Thoracic aorta (tissue), 2 donors: ENCODE measurements at regions not wholly inside any gene's neighbourhood (a gene's known extent, or its start where the extent isn't known, plus 50 kb on each side); places are given as distances from the start of the nearest gene placed in this dataset.
"Not testable (repeated sequence)": the region's sequence is repeated elsewhere in the genome, so short reads cannot be mapped to it uniquely, and the experiment has no call there.

ENCODE experiments used
- ATAC-seq: fragments of 150-250 bp; one replicate; pipeline ENCODE4 v1.8.0; 2017; ENCODE audit warnings: low read depth; ENCODE audit not compliant: insufficient number of reproducible peaks, low FRiP score
- DNase-seq: peaks from one replicate; pipeline ENCODE4 v3.0.0-alpha.2; 2020; ENCODE audit warnings: low spot score
- H3K27ac ChIP-seq, 2 donors: fragments of 200-600 bp; sonication (generic); 1 replicate in 1 of 2; 2 replicates in 1 of 2; pipeline ENCODE4 v1.5.1; 2016; ENCODE audit warnings: mild to moderate bottlenecking in 2 of 2, moderate library complexity in 2 of 2
- H3K27me3 ChIP-seq: fragments of 200-600 bp; sonication (generic); replicated peaks from 2 replicates; pipeline ENCODE4 v1.6.0; 2016; ENCODE audit warnings: mild to moderate bottlenecking; ENCODE audit not compliant: insufficient read depth
- H3K36me3 ChIP-seq: fragments of 200-600 bp; sonication (generic); one replicate; pipeline ENCODE4 v1.5.1; 2016
- H3K4me1 ChIP-seq, 2 donors: fragments of 200-600 bp; sonication (generic); 1 replicate in 1 of 2; 2 replicates in 1 of 2; pipeline versions ENCODE4 v1.5.1 to v1.6.0; 2016; ENCODE audit warnings: low read depth in 2 of 2, mild to moderate bottlenecking in 1 of 2; ENCODE audit not compliant: control insufficient read depth in 1 of 2
- H3K4me3 ChIP-seq: fragments of 200-600 bp; sonication (generic); 2 replicates; pipeline ENCODE4 v1.5.1; 2016; ENCODE audit warnings: mild to moderate bottlenecking
- H3K9me3 ChIP-seq: fragments of 200-600 bp; sonication (generic); 2 replicates; pipeline ENCODE4 v1.5.1; 2016
- TF ChIP-seq, protein P1 (sequence below): fragments of 200-600 bp; sonication (generic); IDR thresholded peaks from one replicate; pipeline ENCODE4 v1.5.1; 2019; ENCODE audit warnings: antibody characterized with exemption

DNA sequence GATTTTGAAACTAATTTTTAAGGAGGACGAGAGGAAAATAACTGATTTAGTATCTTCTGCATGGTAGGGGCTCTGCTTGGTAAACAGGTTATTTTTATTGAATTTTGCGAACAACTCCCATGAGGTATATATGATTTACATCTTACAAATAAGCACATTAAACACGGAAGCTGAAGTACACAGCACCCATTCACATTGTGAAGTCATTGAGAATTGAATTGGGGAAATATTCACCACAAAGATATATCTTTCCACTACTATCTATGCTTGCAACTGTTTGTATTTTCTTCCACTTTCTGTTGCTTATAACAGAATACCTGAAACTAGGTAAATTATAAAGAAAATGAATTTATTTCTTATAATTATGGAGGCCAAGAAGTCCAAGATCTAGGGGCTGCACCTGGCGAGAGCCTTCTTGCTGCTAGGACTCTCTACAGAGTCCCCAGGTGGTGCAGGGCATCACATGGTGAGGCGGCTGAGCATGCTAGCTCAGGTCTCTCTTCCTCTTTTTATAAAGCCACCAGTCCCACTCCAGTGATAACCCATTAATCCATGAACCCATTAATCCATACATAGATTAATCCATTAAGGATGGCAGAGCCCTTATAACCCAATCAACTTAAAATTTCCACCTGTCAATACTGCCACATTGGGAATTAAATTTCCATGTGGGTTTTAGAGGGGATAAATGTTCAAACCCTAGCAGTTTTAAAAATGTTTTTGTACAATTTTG lies 79.0 kb upstream of the ZNF608 start:
- Histone ChIP-seq H3K4me1 (peaks cover 6 to 20% of the 10 kb centered on the region in 2 donors), H3K27ac (no peak overlapping the region), H3K9me3 (no peaks in the 10 kb centered on the region), H3K4me3 (no peak overlapping the region), H3K27me3 (no peaks in the 10 kb centered on the region), H3K36me3 (no peaks in the 10 kb centered on the region)
- DNase-seq, result no peak
- no peak for ATAC-seq
- TF ChIP-seq, protein P1, sequence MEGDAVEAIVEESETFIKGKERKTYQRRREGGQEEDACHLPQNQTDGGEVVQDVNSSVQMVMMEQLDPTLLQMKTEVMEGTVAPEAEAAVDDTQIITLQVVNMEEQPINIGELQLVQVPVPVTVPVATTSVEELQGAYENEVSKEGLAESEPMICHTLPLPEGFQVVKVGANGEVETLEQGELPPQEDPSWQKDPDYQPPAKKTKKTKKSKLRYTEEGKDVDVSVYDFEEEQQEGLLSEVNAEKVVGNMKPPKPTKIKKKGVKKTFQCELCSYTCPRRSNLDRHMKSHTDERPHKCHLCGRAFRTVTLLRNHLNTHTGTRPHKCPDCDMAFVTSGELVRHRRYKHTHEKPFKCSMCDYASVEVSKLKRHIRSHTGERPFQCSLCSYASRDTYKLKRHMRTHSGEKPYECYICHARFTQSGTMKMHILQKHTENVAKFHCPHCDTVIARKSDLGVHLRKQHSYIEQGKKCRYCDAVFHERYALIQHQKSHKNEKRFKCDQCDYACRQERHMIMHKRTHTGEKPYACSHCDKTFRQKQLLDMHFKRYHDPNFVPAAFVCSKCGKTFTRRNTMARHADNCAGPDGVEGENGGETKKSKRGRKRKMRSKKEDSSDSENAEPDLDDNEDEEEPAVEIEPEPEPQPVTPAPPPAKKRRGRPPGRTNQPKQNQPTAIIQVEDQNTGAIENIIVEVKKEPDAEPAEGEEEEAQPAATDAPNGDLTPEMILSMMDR, result no peak

DNA sequence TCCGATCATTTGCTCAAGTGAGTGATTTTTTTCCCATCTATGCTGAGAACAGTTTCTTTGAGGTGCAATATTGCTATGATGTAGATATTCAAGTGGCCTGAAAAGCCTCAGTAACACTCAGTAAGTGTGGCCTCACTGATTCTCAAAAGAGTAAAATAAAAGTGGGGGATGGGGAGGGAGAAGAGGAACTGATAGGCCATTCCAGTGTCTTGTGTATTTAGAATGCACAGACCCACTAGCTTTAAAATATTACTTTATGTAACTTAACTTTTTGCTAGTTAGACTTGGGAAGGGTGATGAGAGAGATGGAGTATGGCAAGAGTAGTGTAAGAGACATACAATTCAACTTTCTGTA lies 79.5 kb upstream of the ZNF608 start:
- no peaks in the 10 kb centered on the region for H3K27me3 ChIP-seq
- TF ChIP-seq, protein P1, result no peak
- no peak overlapping the region for H3K4me3 ChIP-seq
- no peak overlapping the region for H3K27ac ChIP-seq
- no peaks in the 10 kb centered on the region for H3K9me3 ChIP-seq
- H3K4me1 ChIP-seq, result peaks cover 6 to 20% of the 10 kb centered on the region in 2 donors
- ATAC-seq (no peak), DNase-seq (no peak)
- no peaks in the 10 kb centered on the region for H3K36me3 ChIP-seq

DNA sequence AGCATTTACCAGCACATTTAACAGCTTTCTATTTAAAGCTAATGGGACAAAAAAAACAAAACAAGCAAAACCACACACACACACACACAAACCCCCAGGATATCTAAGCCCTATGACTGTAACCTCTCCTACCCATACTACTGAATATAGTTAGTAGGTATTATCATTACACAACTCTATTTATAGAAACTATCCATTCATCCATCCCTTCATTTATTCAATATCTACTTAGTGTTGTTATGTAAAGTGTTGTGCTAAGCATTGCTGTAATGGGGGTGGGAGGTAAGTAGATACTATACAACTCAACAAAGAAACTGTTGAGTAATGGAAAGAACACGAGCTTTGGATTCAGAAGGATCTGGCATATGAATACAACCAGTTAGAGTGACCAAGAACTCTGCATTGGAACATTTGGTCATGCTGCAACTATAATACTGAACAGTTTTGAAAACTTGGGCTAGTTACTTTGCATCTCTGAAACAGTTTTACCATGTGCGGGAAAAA lies 82.3 kb upstream of the ZNF608 start:
- H3K4me1 ChIP-seq, result peaks cover 2 to 13% of the 10 kb centered on the region in 2 donors
- H3K4me3 ChIP-seq, result no peak overlapping the region
- ATAC-seq (no peak), DNase-seq (no peak)
- no peaks in the 10 kb centered on the region for H3K27me3 ChIP-seq
- H3K36me3 ChIP-seq, result no peaks in the 10 kb centered on the region
- TF ChIP-seq, protein P1, result no peak
- H3K27ac ChIP-seq, result no peak overlapping the region
- H3K9me3 ChIP-seq, result peaks cover 7% of the 10 kb centered on the region

DNA sequence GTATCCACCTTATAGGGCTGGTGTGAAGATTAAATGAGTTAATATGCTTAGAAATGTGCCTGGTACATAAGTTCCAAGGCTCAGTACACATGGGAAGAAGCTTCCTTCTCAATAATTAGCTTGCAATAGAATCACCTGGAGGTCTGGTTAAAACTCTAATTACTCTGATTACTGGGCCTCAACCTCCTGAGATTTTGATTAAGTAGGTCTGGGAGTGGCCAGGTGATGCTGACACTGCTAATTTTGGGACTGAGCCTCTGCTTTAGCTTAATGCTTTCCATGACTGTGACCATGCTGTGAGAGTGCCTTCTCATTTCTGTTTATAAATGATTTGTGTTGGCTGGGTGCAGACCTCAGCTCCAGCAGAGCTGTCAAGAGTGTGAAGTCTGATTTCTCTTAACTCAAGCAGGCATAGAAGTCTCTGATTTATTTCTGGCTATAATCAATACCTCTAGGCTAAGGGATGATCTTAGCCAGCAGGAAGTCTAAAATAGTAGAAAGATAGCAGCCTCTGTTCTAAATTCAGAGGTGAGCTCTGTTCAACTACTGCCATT lies 85.3 kb upstream of the ZNF608 start:
- Histone ChIP-seq H3K36me3 (no peaks in the 10 kb centered on the region), H3K9me3 (peaks cover 7% of the 10 kb centered on the region), H3K27me3 (no peaks in the 10 kb centered on the region), H3K4me1 (no peaks in the 10 kb centered on the region), H3K4me3 (no peak overlapping the region), H3K27ac (no peak overlapping the region)
- DNase-seq (no peak), ATAC-seq (no peak)
- TF ChIP-seq, protein P1, result no peak

DNA sequence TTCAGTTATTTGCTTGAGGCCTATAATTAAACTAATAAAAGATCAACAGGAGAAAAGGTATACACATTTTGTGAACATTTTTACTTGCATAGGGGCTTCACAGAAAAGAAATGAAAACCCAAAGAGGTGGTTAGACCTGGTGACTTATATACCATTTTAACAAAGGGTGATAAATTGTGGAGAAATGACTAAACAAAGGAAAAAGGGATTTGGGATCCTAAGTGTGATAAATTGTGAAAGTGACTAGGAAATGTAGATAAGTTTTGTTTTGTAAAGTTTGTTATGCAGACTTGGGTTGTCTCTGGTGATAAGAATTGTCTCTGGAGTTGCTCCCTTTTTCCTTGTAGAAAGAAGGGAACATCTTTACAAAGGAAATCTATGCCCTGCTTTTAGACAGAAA lies 86.1 kb upstream of the ZNF608 start:
- H3K9me3 ChIP-seq, result peaks cover 7% of the 10 kb centered on the region
- no peaks in the 10 kb centered on the region for H3K36me3 ChIP-seq
- no peak overlapping the region for H3K27ac ChIP-seq
- H3K4me3 ChIP-seq, result no peak overlapping the region
- TF ChIP-seq, protein P1, result no peak
- H3K4me1 ChIP-seq, result no peaks in the 10 kb centered on the region
- no peaks in the 10 kb centered on the region for H3K27me3 ChIP-seq
- DNase-seq (no peak), ATAC-seq (no peak)

DNA sequence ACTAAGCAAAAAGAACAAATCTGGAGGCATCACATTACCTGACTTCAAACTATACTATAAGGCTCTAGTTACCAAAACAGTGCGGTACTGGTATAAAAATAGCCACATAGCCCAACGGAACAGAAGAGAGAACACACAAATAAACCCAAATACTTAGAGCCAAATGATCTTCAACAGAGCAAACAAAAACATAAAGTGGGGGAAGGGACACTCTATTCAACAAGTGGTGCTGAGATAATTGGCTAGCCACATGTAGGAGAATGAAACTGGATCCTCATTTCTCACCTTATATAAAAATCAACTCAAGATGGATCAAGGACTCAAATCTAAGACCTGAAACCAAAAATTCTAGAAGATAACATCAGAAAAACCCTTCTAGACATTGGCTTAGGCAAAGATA lies 89.9 kb upstream of the ZNF608 start:
- not testable (repeated sequence) for H3K27ac ChIP-seq, H3K9me3 ChIP-seq, H3K4me1 ChIP-seq, DNase-seq, ATAC-seq, H3K36me3 ChIP-seq, H3K27me3 ChIP-seq, H3K4me3 ChIP-seq
